ENCODE measurements at regions not wholly inside any gene's neighbourhood (a gene's known extent, or its start where the extent isn't known, plus 50 kb on each side); places are given as distances from the start of the nearest gene placed in this dataset.

DNA sequence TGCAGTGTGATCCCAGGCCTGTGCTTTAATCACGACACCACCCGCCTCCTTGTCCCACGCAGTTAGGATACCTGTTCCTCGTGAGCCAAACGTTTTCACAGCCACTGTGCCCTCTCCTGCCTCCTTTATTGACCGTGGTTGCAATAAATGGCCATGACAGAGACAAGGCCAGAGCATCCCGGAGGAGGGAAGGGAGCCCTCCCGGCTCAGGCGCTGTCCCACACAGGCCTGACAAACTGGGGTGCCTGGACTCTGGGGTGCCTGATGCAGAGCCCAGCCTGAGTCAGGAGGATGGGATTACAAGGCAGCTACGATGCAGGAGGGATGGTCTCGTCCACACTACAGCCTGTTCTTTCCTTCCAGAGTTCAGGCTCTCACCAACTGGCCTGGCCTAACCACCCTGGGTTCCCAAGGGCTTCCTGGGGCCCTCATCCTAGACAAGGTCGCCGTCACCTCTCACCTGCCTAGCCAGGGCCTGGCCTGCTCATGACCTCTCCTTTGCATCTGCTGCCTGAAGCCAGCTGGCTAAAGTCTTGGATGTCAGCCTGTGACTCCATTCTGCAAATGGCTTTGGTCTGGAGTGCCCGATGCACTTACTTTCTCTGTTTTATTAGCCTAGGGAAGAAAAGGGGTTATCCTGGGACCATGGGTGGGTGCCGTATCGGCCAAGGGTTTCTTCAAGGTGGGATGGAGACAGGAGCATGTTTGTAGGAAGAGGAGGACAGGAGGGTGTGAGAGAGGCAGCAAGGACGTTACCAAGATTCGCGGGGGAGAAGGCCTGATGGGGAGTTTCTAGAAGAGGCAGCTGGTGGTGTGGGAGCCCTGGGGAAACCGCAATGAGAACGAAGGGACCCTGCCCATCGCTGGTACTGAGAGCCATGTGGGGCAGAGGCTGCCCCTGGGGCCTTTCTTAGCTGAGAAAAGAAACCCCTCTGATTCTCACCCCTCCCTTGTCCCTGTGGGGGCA lies 234.3 kb upstream of the TNRC6C start:
- Histone ChIP-seq H3K36me3 (ENCODE audit: control insufficient read depth, insufficient read depth, low read length) (no peaks in the 10 kb centered on the region), H3K79me2 (ENCODE audit: control insufficient read depth, insufficient read depth, low read length) (no peaks in the 10 kb centered on the region), H3K27me3 (ENCODE audit: control insufficient read depth in 2 of 2, insufficient read depth in 2 of 2, low read length in 2 of 2) (peaks cover 27 to 70% of the 10 kb centered on the region in 2 experiments), H3K27ac (ENCODE audit: extremely low read depth, low read depth, low read length) (no peak overlapping the region), H3K4me2 (ENCODE audit: insufficient read depth, low read length) (no peak overlapping the region), H3K9me3 (replicated peaks; ENCODE audit: control insufficient read depth, insufficient read depth, low read depth, low read length) (no peaks in the 10 kb centered on the region; the same call in 1 of the 2 replicates), H2AFZ (ENCODE audit: low read depth, low read length) (no peak overlapping the region), H3K4me1 (replicated peaks in 1 of 2; ENCODE audit: control insufficient read depth in 2 of 2, insufficient read depth in 2 of 2, low read length in 2 of 2) (0 out of 5 replicates have a peak, but pooled peaks cover 0 to 5% of the 10 kb centered on the region in 2 experiments), H3K9me1 (ENCODE audit: control insufficient read depth, insufficient read depth, low read length) (no peaks in the 10 kb centered on the region), H3K4me3 (no peak overlapping the region), H4K20me1 (replicated peaks; ENCODE audit: control insufficient read depth, insufficient read depth, low read length) (no peaks in the 10 kb centered on the region), H3K9ac (ENCODE audit: insufficient read depth in 1 of 2, low read depth in 2 of 2, low read length in 2 of 2) (no peak overlapping the region; a peak in 1 of 4 replicates)
- in situ Hi-C loops (cut with MboI): no loop called here
- intact Hi-C loops (cut with micrococcal nuclease): no loop called here
- BruUV-seq (replicated peaks): no TSS peak
- CTCF ChIA-PET (ENCODE audit: low intra/inter-chr PET ratio): no interaction called here
- FAIRE-seq (no peak), ATAC-seq (no peak), DNase-seq (ENCODE audit: extremely low read depth in 1 of 4, low spot score in 3 of 4) (no peak)
- TF ChIP-seq ZNF41 (CRISPR knock-in tag; conservative IDR thresholded peaks at IDR 0.05): no peak
- TF ChIP-seq, protein P1, sequence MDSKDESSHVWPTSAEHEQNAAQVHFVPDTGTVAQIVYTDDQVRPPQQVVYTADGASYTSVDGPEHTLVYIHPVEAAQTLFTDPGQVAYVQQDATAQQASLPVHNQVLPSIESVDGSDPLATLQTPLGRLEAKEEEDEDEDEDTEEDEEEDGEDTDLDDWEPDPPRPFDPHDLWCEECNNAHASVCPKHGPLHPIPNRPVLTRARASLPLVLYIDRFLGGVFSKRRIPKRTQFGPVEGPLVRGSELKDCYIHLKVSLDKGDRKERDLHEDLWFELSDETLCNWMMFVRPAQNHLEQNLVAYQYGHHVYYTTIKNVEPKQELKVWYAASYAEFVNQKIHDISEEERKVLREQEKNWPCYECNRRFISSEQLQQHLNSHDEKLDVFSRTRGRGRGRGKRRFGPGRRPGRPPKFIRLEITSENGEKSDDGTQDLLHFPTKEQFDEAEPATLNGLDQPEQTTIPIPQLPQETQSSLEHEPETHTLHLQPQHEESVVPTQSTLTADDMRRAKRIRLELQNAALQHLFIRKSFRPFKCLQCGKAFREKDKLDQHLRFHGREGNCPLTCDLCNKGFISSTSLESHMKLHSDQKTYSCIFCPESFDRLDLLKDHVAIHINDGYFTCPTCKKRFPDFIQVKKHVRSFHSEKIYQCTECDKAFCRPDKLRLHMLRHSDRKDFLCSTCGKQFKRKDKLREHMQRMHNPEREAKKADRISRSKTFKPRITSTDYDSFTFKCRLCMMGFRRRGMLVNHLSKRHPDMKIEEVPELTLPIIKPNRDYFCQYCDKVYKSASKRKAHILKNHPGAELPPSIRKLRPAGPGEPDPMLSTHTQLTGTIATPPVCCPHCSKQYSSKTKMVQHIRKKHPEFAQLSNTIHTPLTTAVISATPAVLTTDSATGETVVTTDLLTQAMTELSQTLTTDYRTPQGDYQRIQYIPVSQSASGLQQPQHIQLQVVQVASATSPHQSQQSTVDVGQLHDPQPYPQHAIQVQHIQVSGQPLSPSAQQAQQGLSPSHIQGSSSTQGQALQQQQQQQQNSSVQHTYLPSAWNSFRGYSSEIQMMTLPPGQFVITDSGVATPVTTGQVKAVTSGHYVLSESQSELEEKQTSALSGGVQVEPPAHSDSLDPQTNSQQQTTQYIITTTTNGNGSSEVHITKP (IDR thresholded peaks at IDR 0.05; ENCODE audit: partially characterized antibody): peak; percentile 93
- WGBS (ENCODE audit: insufficient coverage, low coverage, missing lambda C conversion rate): 1% methylated on average over 20 of the region's 22 CpGs
- POLR2A ChIA-PET: no interaction called here
